ENCODE measurements at regions not wholly inside any gene's neighbourhood (a gene's known extent, or its start where the extent isn't known, plus 50 kb on each side); places are given as distances from the start of the nearest gene placed in this dataset.

DNA sequence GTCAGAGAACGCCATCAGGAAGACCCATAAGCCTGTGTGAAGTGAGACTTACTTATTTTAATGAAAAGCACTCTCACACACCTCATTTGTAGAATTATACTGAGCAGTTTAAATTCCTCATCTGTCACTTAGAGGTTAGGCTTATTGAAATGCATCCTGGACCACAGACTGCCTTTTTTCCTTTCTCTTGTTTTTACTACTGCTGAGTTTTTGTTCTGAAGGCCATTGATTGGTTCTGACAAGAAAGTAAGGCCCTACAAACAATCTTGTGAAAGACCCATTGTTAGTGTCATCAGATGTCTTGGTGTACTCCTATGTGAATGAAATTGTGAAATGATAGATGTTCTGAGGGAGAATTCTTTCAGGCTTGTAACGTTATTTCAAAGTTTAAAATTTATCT is 1343.3 kb upstream of the ADGRL2 start:
- no peak overlapping the region for H3K27ac ChIP-seq (ENCODE audit: low read depth, low read length)

More for the DNA sequence above, 1343.3 kb upstream of the ADGRL2 start:
- Histone ChIP-seq H3K4ac (replicated peaks; ENCODE audit: insufficient read length, low read depth, low read length) (no peak overlapping the region), H3K4me1 (replicated peaks in 1 of 4; ENCODE audit: control insufficient read depth in 3 of 4, insufficient read depth in 4 of 4, low read length in 3 of 4) (no peaks in the 10 kb centered on the region; a peak in 1 of 7 replicates), H3K36me3 (ENCODE audit: control insufficient read depth in 2 of 4, insufficient read depth in 4 of 4, low read length in 3 of 4) (no peaks in the 10 kb centered on the region), H3K23ac (ENCODE audit: insufficient read length) (no peak overlapping the region), H2BK12ac (ENCODE audit: low read depth, low read length) (no peak overlapping the region), H2BK5ac (ENCODE audit: low read depth, low read length) (no peak overlapping the region), H4K5ac (ENCODE audit: insufficient read length, low read depth, low read length) (no peak overlapping the region), H3K9me3 (ENCODE audit: insufficient read depth in 2 of 2, low read depth in 1 of 2, low read length in 1 of 2) (no peaks in the 10 kb centered on the region), H3K4me3 (ENCODE audit: extremely low read depth in 1 of 4, insufficient read depth in 2 of 4, low read depth in 3 of 4, low read length in 4 of 4) (no peak overlapping the region), H3K56ac (replicated peaks; ENCODE audit: insufficient read length, low read depth, low read length) (no peak overlapping the region), H2BK120ac (replicated peaks; ENCODE audit: low read depth, low read length) (no peak overlapping the region), H3K9ac (replicated peaks in 1 of 4; ENCODE audit: extremely low read depth in 1 of 4, low read depth in 3 of 4, low read length in 3 of 4) (no peak overlapping the region), H3K79me2 (ENCODE audit: control insufficient read depth in 1 of 2, insufficient read depth in 2 of 2, low read length in 2 of 2) (no peaks in the 10 kb centered on the region), H2AK5ac (ENCODE audit: low read depth, low read length) (no peak overlapping the region), H2AFZ (ENCODE audit: low read length) (no peak overlapping the region), H2BK20ac (ENCODE audit: low read length) (no peak overlapping the region), H3K79me1 (ENCODE audit: low read depth, low read length) (no peaks in the 10 kb centered on the region), H4K91ac (replicated peaks; ENCODE audit: insufficient read length, low read length) (no peak overlapping the region), H3K14ac (ENCODE audit: insufficient read length) (no peak overlapping the region), H3K18ac (ENCODE audit: extremely low read depth, low read length) (no peak overlapping the region), H4K20me1 (replicated peaks in 1 of 2; ENCODE audit: control insufficient read depth in 1 of 2, insufficient read depth in 2 of 2, low read length in 2 of 2) (no peaks in the 10 kb centered on the region), H3K23me2 (ENCODE audit: low read depth, low read length) (no peaks in the 10 kb centered on the region), H3K27me3 (replicated peaks in 1 of 4; ENCODE audit: control insufficient read depth in 3 of 4, extremely low read depth in 1 of 4, insufficient read depth in 3 of 4, low read length in 3 of 4) (no peaks in the 10 kb centered on the region), H3K4me2 (ENCODE audit: insufficient read depth in 1 of 2, low read depth in 2 of 2, low read length in 2 of 2) (no peak overlapping the region), H2BK15ac (ENCODE audit: low read length) (no peak overlapping the region), H4K8ac (ENCODE audit: extremely low read depth, insufficient read depth, low read length) (no peak overlapping the region)
- TF ChIP-seq SP4 (IDR thresholded peaks at IDR 0.05; ENCODE audit: low read length) (no peak), CEBPB (IDR thresholded peaks at IDR 0.05; ENCODE audit: low read depth, low read length) (peak; percentile 7; the same call in 1 of the 2 replicates)
- DNase-seq (ENCODE audit: low read depth in 1 of 2, low spot score in 2 of 2) = no peak
- ChIA-PET CTCF (ENCODE audit: partially characterized antibody) (interaction anchor here (0.6 kb wide), 1 partner anchor 97 kb away, joined by 3 read pairs; no protein-coding TSS in a partner anchor), POLR2A (ENCODE audit: partially characterized antibody) (no interaction called here)
- WGBS, 2 experiments (ENCODE audit: extremely low coverage in 1 of 2, insufficient coverage in 1 of 2, insufficient read length in 1 of 2, insufficient replicate concordance in 2 of 2, low coverage in 1 of 2, low lambda C conversion rate in 2 of 2, missing lambda C conversion rate in 1 of 2) = 57% methylated on average over 2 of the region's 2 CpGs; no CpG with 5 or more reads in 1 of the 2 experiments
- FAIRE-seq = no peak

Data from H1 (cell line).